RCC 7860 (cell line): ENCODE measurements at regions not wholly inside any gene's neighbourhood (a gene's known extent, or its start where the extent isn't known, plus 50 kb on each side); places are given as distances from the start of the nearest gene placed in this dataset.

Source experiments
- DNase-seq: peaks from one replicate; pipeline ENCODE4 v3.0.0-alpha.2; 2015; ENCODE audit warnings: low spot score
- FAIRE-seq: peaks from 2 replicates; lab custom pipeline; 2012; peaks lifted over from hg19 to GRCh38; lab: Jason Lieb, UNC

DNA sequence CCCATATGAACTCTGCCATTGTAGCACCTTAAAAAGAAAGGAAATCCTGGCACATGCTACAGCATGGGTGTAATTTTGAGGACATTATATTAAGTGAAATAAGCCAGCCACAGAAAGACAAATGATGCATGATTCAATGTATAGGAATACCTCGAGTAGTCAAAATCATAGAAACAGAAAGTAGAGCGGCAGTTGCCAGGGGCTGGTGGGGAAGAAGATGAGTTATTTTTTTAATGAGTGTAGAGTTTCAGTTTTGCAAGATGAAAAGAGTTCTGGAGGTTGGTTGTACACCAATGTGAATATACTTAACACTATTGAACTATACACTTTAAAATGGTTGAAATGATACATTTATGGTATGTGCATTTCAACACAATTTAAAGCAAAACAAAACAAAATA is 133.0 kb downstream of the ZDHHC21 start:
- DNase-seq (no peak), FAIRE-seq (no peak)

GRCh38 chr9:14554886-14555285 is 138.3 kb downstream of the ZDHHC21 start:
- no peak for DNase-seq
- FAIRE-seq: no peak

GRCh38 chr9:14547245-14548060 is 145.8 kb downstream of the ZDHHC21 start:
- DNase-seq: no peak
- no peak for FAIRE-seq

DNA sequence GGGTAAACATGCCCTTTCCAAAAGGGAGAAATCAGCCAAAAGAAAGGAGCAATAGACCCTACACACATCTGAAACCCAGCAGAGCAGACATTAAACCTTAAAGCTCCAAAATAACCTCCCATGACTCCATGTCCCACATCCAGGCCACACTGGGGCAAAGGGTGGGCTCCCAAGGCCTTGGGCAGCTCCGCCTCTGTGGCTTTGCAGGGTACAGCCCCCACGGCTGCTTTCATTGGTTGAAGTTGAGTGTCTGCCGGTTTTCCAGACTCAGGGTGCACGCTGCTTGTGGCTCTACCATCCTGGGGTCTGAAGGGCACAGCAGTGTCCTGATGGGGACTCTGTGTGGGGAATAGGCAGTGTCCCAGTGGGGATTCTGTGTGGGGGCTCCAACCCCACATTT is 146.5 kb downstream of the ZDHHC21 start:
- FAIRE-seq (no peak), DNase-seq (no peak)

GRCh38 chr9:14542071-14542470 is 151.2 kb downstream of the ZDHHC21 start:
- no peak for DNase-seq
- no peak for FAIRE-seq

DNA sequence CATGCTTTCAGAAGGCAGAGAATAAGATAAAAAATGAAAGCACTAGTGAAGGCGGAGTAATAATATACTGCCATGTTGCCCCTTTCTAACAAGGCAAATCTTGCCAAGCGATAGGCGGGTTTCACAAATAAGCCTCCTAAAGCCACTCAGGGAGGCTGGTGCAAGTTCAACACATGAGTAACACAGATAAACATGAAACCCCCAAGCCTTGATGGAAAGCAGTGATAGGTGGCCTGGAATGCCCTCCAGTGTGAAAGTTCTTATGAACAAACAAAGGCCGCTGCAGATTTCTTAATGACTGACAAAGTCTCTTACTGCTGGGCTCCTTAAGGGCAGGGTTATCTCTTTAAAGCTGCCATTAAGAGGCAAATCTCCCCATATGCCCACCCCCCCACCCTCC is 154.7 kb downstream of the ZDHHC21 start:
- FAIRE-seq (no peak), DNase-seq (no peak)

DNA sequence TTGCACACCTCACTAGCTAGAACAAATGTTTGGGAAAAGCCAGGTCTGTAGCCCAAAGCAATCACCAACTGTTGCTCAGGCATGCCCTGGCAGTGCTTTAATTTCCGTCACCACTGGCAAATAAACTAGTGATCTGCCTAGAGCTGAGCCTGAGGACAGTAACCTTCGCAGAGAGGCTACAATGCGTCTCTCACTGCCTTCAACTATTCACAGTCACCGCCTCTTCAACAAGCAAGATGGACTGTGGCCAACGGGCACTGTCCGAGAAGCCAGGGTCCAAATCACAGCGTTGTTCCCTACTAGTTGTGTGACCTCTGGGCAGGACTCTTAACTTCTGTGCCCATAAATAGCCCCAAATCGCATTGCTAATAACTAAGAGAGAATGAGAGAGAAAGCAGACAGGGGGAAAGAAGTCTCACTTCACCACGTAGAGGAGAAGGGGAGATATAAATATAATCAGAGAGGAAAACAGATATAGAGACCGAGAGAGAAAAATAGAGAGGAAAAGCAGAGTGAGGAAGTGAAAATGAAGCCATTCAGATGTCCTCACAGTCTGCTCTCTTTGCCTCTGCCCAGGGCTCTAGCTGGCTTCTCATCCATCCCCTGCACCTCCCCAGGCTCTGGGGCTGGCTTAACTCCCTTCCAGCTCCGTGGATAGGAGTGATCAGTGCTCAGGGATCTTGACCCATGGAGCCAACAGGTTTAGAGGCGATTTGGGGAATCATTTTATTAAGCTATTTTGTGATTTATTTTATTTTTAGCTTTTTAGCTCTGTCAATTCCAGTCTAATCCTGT is 157.9 kb downstream of the ZDHHC21 start:
- no peak for FAIRE-seq

DNA sequence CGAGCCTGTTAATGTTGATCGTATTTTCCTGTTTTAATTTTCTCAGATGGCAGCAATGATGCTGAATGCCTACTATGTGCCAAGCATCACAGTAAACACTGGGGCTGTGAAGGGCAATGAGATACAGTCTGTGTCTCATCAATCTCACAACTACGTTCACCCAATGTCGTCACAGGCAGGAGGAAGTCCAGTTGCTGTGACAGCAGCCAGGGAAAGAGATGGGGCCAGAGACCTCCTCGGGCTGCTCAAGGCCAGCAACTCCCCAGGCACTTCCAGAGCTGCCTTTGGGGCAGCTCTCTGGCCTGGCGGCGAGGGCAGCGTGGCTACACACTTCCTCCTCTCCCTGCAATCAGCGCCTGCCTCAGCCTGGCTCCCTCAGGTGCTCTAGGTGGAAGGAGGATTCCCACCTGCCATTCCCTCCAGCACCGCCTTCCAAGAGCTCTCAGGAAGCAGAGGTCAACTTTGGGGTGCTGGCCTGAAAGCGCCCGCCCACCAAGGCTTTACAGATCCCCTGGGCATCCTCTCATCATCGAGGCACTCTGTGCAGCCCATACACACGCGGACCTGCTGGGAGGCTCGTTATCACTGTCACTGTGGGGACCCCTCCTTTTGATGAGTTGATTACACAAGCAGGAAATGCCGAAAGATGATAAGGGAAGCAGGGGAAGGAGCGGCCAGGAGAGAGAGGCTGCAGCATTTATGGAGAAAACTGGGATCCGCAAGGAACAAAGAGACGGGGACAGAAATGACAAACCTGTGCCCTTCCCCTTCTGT is 159.2 kb downstream of the ZDHHC21 start:
- FAIRE-seq (no peak), DNase-seq (no peak)

More for the DNA sequence above, 157.9 kb downstream of the ZDHHC21 start:
- DNase-seq: no peak

DNA sequence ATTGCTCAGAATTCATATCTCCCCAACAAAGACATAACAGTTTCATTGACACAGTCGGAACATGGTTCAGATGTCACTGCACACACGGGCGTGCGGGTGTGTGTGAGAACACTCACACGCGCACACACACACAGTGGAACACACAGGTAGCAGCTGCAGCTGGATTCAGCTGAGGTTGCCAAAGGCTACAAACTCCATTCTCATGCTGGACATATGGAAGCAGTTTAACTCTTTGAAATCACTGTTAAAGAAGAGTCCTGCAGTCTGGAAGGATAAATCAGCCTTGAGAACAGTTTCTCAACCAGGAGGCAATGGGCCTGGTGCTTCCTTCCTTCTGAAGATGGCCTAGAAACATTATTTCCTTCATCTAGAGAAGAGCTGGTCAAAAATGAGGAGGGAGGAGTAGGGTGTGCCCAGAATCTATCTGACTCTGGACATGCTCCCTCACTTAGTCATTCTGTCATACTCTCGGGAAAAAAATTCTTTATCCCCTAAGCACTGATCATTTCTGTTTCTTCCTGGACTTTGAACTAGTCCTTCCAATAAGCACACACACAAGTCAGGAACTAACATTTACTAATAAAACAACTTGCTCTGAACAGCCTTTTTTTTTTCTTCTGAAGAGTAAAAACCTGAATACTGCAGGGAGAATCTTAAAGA is 160.6 kb downstream of the ZDHHC21 start:
- FAIRE-seq (no peak), DNase-seq (no peak)

- FAIRE-seq (no peak), DNase-seq (no peak)
These were observed 161.6 kb downstream of the ZDHHC21 start for GRCh38 chr9:14531341-14532269.

GRCh38 chr9:14530841-14531240 is 162.4 kb downstream of the ZDHHC21 start:
- FAIRE-seq (no peak), DNase-seq (no peak)

DNA sequence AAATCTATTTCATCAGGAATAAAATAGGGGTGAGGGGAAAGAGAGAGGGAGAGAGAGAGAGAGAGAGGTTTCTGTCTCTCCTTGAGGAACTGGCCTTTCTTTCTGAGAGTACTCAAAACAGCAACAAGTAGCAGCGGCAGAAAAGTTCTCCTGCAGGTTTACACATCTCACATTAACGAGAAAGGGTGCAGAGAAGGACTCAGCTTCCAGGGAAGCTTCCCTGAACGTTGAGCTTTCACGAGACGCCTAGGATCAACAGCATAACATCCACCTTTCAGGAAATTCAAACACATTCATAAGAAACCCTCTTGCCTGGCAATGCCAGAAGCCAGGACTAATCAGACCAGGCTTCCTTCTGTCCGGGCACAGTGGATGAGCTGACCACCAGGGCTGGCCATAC is 162.9 kb downstream of the ZDHHC21 start:
- FAIRE-seq (no peak), DNase-seq (no peak)

DNA sequence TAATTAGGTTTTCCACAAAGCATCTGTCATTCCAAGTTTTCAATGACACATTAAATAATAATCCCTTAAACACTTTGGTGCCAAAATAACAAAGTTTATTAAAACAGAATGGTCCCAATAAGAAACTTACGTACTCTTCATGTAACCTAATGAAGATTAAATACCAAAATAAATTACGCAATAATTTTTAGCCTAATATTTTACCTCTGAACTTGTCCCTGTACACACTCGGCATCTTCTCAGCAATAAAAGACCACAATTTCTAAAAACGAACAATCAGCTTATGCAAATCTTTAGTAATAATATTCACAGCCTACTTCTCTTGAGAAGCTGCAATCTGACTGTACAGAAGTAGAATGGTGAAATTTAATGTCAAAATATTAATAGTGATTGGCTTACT is 163.6 kb downstream of the ZDHHC21 start:
- no peak for FAIRE-seq
- DNase-seq: no peak

GRCh38 chr9:14529054-14529453 is 164.2 kb downstream of the ZDHHC21 start:
- DNase-seq (no peak), FAIRE-seq (no peak)

GRCh38 chr9:14526504-14526903 is 166.7 kb downstream of the ZDHHC21 start:
- DNase-seq (no peak), FAIRE-seq (no peak)

DNA sequence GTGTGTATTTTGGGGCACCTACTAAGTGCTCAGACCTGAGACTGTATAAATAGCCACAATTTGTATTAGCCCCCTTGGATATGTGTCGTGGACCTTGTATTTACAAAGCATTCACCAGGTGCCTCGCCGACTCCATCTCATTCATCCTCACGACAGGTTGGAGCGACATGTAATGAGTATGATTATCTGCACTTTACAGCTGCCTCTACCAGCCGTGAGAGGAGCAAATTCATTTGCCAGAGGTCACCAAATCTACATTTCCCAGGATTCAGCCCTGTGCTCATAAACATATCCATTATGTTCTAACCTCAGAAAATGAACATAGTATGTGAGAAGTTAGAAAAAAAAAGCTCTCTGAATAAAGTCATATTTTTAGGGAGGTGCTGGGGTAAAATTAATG is 167.4 kb downstream of the ZDHHC21 start:
- DNase-seq (no peak), FAIRE-seq (no peak)

- FAIRE-seq: no peak
- no peak for DNase-seq
These were observed 168.2 kb downstream of the ZDHHC21 start for GRCh38 chr9:14524873-14525515.

DNA sequence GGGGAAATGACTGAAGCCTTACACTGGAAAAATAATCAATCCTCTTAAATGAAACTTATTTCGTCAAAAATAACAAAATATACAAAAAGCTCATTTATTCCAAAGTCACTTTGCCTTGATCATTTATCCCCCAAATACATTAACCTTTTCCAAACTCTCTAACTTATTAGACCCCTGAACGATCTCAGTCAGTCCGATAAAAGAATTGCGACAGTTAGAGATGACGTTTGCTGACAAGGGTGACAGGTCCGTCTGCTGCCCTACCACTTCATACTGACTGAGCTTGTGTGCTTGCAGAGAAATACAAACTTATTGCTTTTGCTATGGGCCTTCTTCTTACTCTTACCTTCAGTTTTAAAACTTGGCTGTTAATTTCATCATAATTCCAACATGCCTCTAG is 169.7 kb downstream of the ZDHHC21 start:
- FAIRE-seq (no peak), DNase-seq (no peak)

DNA sequence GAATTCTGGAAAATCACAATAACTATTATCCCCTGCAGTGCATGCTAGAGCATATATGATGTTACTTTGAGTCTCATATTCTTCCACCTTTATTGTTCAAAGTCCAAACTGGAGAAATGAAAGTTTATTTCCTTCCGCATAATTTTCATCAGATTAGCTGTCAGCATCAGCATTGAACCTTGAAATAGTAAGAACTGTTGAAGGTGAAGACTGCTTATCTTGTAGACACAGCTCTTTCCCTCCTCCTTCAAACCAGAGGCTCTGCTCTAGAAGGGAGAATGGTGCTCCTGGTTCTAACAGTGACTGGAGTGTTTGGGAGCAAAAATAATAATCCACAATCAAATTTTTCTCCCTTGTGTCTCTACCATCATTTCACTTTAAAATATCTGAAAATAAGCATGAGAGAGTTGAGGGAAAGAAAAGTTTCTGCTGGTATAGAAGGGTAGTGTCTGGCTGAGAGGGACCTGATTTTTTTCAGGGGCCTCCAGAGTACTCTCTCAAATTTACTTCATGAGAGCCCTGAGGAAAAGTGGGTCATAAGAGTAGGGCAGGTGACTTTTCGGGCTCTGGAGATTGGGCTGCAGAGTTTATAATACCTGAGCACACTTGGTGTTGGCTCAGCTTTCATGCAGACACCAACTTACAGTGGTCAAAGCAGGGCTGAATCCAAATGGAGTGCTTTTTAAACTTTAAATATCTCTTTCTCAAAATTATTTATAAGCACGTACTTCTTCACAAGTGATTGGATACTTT is 170.4 kb downstream of the ZDHHC21 start:
- DNase-seq: no peak
- no peak for FAIRE-seq
